CD14-positive monocyte (primary cell): ENCODE measurements at regions not wholly inside any gene's neighbourhood (a gene's known extent, or its start where the extent isn't known, plus 50 kb on each side); places are given as distances from the start of the nearest gene placed in this dataset.

Experiments used
- DNase-seq, 3 donors: peaks; one replicate each; pipeline ENCODE4 v3.0.0-alpha.2; 2011 to 2022
- H2AFZ ChIP-seq: 2 replicates; pipeline ENCODE4 v1.6.0; 2012; ENCODE audit warnings: mild to moderate bottlenecking, low read depth, low read length, inconsistent platforms; ENCODE audit not compliant: insufficient read depth, poor library complexity, severe bottlenecking
- H3K27ac ChIP-seq, 2 donors: 1 replicate in 1 of 2; 2 replicates in 1 of 2; pipeline ENCODE4 v1.5.1; 2012 to 2013; ENCODE audit warnings: low read length in 2 of 2, control low read depth in 1 of 2, inconsistent platforms in 1 of 2, low read depth in 1 of 2, mild to moderate bottlenecking in 1 of 2
- H3K27me3 ChIP-seq, 2 donors: one replicate each; pipeline versions ENCODE4 v1.6.0 to v1.6.1; 2011 to 2013; ENCODE audit warnings: low read length in 2 of 2; ENCODE audit not compliant: control insufficient read depth in 2 of 2, insufficient read depth in 2 of 2
- H3K36me3 ChIP-seq, 2 donors: replicated peaks in 1 of 2; 1 replicate in 1 of 2; 2 replicates in 1 of 2; pipeline versions ENCODE4 v1.5.1 to v1.6.1; 2012 to 2013; ENCODE audit warnings: low read length in 2 of 2, control low read depth in 1 of 2, inconsistent platforms in 1 of 2, mild to moderate bottlenecking in 1 of 2; ENCODE audit not compliant: insufficient read depth in 2 of 2, control insufficient read depth in 1 of 2
- H3K4me1 ChIP-seq, 2 donors: 1 replicate in 1 of 2; 2 replicates in 1 of 2; pipeline versions ENCODE4 v1.5.1 to v1.6.1; 2012 to 2013; ENCODE audit warnings: low read length in 2 of 2, control low read depth in 1 of 2, inconsistent platforms in 1 of 2, mild to moderate bottlenecking in 1 of 2, moderate library complexity in 1 of 2; ENCODE audit not compliant: insufficient read depth in 2 of 2, control insufficient read depth in 1 of 2
- H3K4me2 ChIP-seq: replicated peaks from 2 replicates; pipeline ENCODE3; 2012; ENCODE audit warnings: low read length, moderate library complexity, mild to moderate bottlenecking; ENCODE audit not compliant: poor library complexity, severe bottlenecking; ENCODE audit errors: extremely low read depth
- H3K4me3 ChIP-seq, 3 experiments: fragments of 200-600 bp in 1 of 3; sonication (generic) in 1 of 3; replicated peaks in 1 of 3; 1 replicate in 2 of 3; 2 replicates in 1 of 3; pipeline ENCODE4 v1.5.1; 2011 to 2013; ENCODE audit warnings: low read length in 3 of 3, mild to moderate bottlenecking in 3 of 3, control low read depth in 2 of 3, low read depth in 2 of 3, inconsistent platforms in 1 of 3, moderate library complexity in 1 of 3
- H3K79me2 ChIP-seq: 2 replicates; pipeline ENCODE4 v1.6.0; 2012; ENCODE audit warnings: mild to moderate bottlenecking, control low read depth, inconsistent platforms, low read length, moderate library complexity; ENCODE audit not compliant: insufficient read depth
- H3K9ac ChIP-seq: 2 replicates; pipeline ENCODE4 v1.6.0; 2017; ENCODE audit warnings: low read length, mild to moderate bottlenecking; ENCODE audit not compliant: insufficient read depth, poor library complexity, severe bottlenecking
- H3K9me3 ChIP-seq, 2 donors: replicated peaks in 1 of 2; 1 replicate in 1 of 2; 2 replicates in 1 of 2; pipeline versions ENCODE4 v1.5.1 to v1.6.1; 2012 to 2013; ENCODE audit warnings: low read length in 2 of 2, control low read depth in 1 of 2; ENCODE audit not compliant: control insufficient read depth in 1 of 2, insufficient read depth in 1 of 2
- H4K20me1 ChIP-seq: 2 replicates; pipeline ENCODE4 v1.6.0; 2012; ENCODE audit warnings: mild to moderate bottlenecking, low read length, control low read depth, moderate library complexity; ENCODE audit not compliant: insufficient read depth
- H3K27ac Mint-ChIP-seq, 7 donors: one replicate each; pipeline ENCODE4 v1.8.0; 2020; ENCODE audit warnings: mild to moderate bottlenecking in 7 of 7, mixed read lengths in 7 of 7, moderate library complexity in 6 of 7, inconsistent platforms in 2 of 7
- H3K27me3 Mint-ChIP-seq, 3 donors: one replicate each; pipeline ENCODE4 v1.8.0; 2021 to 2022; ENCODE audit warnings: low read depth in 3 of 3, mild to moderate bottlenecking in 3 of 3, mixed read lengths in 3 of 3, moderate library complexity in 3 of 3, inconsistent platforms in 1 of 3
- H3K36me3 Mint-ChIP-seq, 2 donors: one replicate each; pipeline ENCODE4 v1.8.0; 2020; ENCODE audit warnings: mixed read lengths in 2 of 2, inconsistent platforms in 1 of 2, mild to moderate bottlenecking in 1 of 2
- H3K4me1 Mint-ChIP-seq: one replicate; pipeline ENCODE4 v1.8.0; 2020; ENCODE audit warnings: mild to moderate bottlenecking, mixed read lengths
- H3K4me3 Mint-ChIP-seq, 2 donors: one replicate each; pipeline ENCODE4 v1.8.0; 2020; ENCODE audit warnings: mild to moderate bottlenecking in 2 of 2, mixed read lengths in 2 of 2, moderate library complexity in 1 of 2
- H3K9me3 Mint-ChIP-seq, 7 donors: one replicate each; pipeline ENCODE4 v1.8.0; 2020 to 2022; ENCODE audit warnings: mixed read lengths in 7 of 7, mild to moderate bottlenecking in 6 of 7, moderate library complexity in 6 of 7, inconsistent platforms in 2 of 7
- CTCF ChIP-seq: fragments of 200-600 bp; IDR thresholded peaks from one replicate; pipeline ENCODE4 v1.8.0; 2022; ENCODE audit warnings: antibody characterized with exemption, mild to moderate bottlenecking
- WGBS: methylation state at CpG from one replicate; pipeline ENCODE4 v1.1.5; 2013; ENCODE audit warnings: missing lambda C conversion rate; ENCODE audit not compliant: insufficient coverage; 5-methylcytosine and 5-hydroxymethylcytosine counted together
- intact Hi-C, 2 donors: fragments of 100-400 bp; cut with micrococcal nuclease; formaldehyde crosslinking; loops; one replicate each; pipeline versions ENCODE4 v1.15.0 to v1.15.1; 2023

DNA sequence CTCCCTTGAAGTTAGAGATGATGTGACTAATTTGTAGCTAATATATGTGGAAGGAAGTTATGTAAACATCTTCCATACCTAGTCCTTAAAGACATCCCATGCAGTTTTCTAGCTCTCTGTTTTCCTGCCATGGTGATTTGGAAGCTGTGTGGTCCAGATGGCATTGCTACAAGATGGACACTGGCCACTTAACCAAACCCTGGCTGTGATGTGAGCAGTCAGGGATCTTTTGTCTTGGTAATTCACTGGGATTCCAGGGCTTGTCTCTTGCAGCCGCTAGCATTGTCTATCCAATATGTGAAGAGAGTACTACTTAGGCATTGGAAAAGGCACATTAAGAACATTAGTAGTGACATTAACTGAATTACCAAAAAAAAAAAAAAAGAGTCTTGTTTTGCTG is 139.9 kb upstream of the DOCK10 start:
- Histone ChIP-seq H3K9ac (no peak overlapping the region), H3K79me2 (no peaks in the 10 kb centered on the region), H3K4me2 (no peak overlapping the region), H3K4me1 (no peaks in the 10 kb centered on the region), H3K4me3 (no peak overlapping the region), H3K9me3 (no peaks in the 10 kb centered on the region), H4K20me1 (no peaks in the 10 kb centered on the region), H3K36me3 (no peaks in the 10 kb centered on the region), H3K27ac (no peak overlapping the region), H2AFZ (no peak overlapping the region), H3K27me3 (no peaks in the 10 kb centered on the region)
- Mint-ChIP-seq H3K4me3 (no peak overlapping the region), H3K9me3 (peaks cover 0 to 6% (median 0%) of the 10 kb centered on the region in 7 donors), H3K4me1 (no peaks in the 10 kb centered on the region), H3K36me3 (no peaks in the 10 kb centered on the region), H3K27ac (no peak overlapping the region), H3K27me3 (peaks cover 0 to 2% (median 2%) of the 10 kb centered on the region in 3 donors)
- TF ChIP-seq CTCF, result no peak
- intact Hi-C loops, result no loop called here
- no CpG with 5 or more reads among the region's 1 CpG for WGBS
- DNase-seq, result no peak

- H3K27ac Mint-ChIP-seq, result no peak overlapping the region
- H3K4me3 ChIP-seq, result no peak overlapping the region
- no peak overlapping the region for H3K4me2 ChIP-seq
- TF ChIP-seq CTCF, result no peak
- no peaks in the 10 kb centered on the region for H3K27me3 ChIP-seq
- H4K20me1 ChIP-seq, result no peaks in the 10 kb centered on the region
- H3K36me3 ChIP-seq, result no peaks in the 10 kb centered on the region
- no peaks in the 10 kb centered on the region for H3K9me3 ChIP-seq
- H3K27ac ChIP-seq, result no peak overlapping the region
- peaks cover 0 to 2% (median 2%) of the 10 kb centered on the region in 3 donors for H3K27me3 Mint-ChIP-seq
- peaks cover 0 to 11% (median 0%) of the 10 kb centered on the region in 7 donors for H3K9me3 Mint-ChIP-seq
- no peak for DNase-seq
- no peak overlapping the region for H3K4me3 Mint-ChIP-seq
- H3K9ac ChIP-seq, result no peak overlapping the region
- intact Hi-C loops, result no loop called here
- H3K36me3 Mint-ChIP-seq, result no peaks in the 10 kb centered on the region
- H3K4me1 Mint-ChIP-seq, result no peaks in the 10 kb centered on the region
- H3K79me2 ChIP-seq, result no peaks in the 10 kb centered on the region
- no CpG with 5 or more reads among the region's 1 CpG for WGBS
- H3K4me1 ChIP-seq, result no peaks in the 10 kb centered on the region
- no peak overlapping the region for H2AFZ ChIP-seq
These were observed 134.8 kb upstream of the DOCK10 start for GRCh38 chr2:225177098-225177497.
